Mesenchymal stem cell (in vitro differentiated cells and primary cell): ENCODE measurements at regions not wholly inside any gene's neighbourhood (a gene's known extent, or its start where the extent isn't known, plus 50 kb on each side); places are given as distances from the start of the nearest gene placed in this dataset.
A peak's percentile ranks its signal among the peaks of the same experiment; 100 is the strongest.

Source experiments
- DNase-seq: peaks from one replicate; pipeline ENCODE4 v3.0.0-alpha.2; 2013
- H2AFZ ChIP-seq: one replicate; pipeline ENCODE4 v1.6.1; 2013; ENCODE audit warnings: low read depth, mild to moderate bottlenecking, control low read depth, inconsistent platforms, low read length, moderate library complexity
- H2AK5ac ChIP-seq: 2 replicates; pipeline ENCODE4 v1.6.1; 2013; ENCODE audit warnings: low read length, moderate library complexity, mild to moderate bottlenecking, inconsistent platforms; ENCODE audit not compliant: severe bottlenecking
- H2BK120ac ChIP-seq: one replicate; pipeline ENCODE4 v1.6.1; 2013; ENCODE audit warnings: low read depth, mild to moderate bottlenecking, inconsistent platforms, low read length, moderate library complexity
- H2BK12ac ChIP-seq, 2 experiments: one replicate each; pipeline ENCODE4 v1.6.1; 2013; ENCODE audit warnings: inconsistent platforms in 2 of 2, low read length in 2 of 2, mild to moderate bottlenecking in 2 of 2, moderate library complexity in 2 of 2, control low read depth in 1 of 2
- H2BK15ac ChIP-seq: one replicate; pipeline ENCODE4 v1.6.1; 2013; ENCODE audit warnings: mild to moderate bottlenecking, low read depth, inconsistent platforms; ENCODE audit not compliant: poor library complexity, severe bottlenecking
- H2BK5ac ChIP-seq: 2 replicates; pipeline ENCODE4 v1.6.1; 2013; ENCODE audit warnings: low read depth, mild to moderate bottlenecking, low read length, control low read depth, inconsistent platforms; ENCODE audit not compliant: poor library complexity, severe bottlenecking
- H3K14ac ChIP-seq, 2 experiments: one replicate each; pipeline ENCODE4 v1.6.1; 2013; ENCODE audit warnings: inconsistent platforms in 2 of 2, low read length in 2 of 2, control low read depth in 1 of 2, mild to moderate bottlenecking in 1 of 2, moderate library complexity in 1 of 2
- H3K18ac ChIP-seq, 2 experiments: one replicate each; pipeline ENCODE4 v1.6.1; 2013; ENCODE audit warnings: inconsistent platforms in 2 of 2, low read length in 2 of 2, control low read depth in 1 of 2, low read depth in 1 of 2, mild to moderate bottlenecking in 1 of 2
- H3K23ac ChIP-seq, 2 experiments: one replicate each; pipeline ENCODE4 v1.6.1; 2013; ENCODE audit warnings: inconsistent platforms in 2 of 2, low read length in 2 of 2, mild to moderate bottlenecking in 2 of 2, moderate library complexity in 2 of 2, control low read depth in 1 of 2
- H3K27ac ChIP-seq: 2 replicates; pipeline ENCODE4 v1.5.1; 2013; ENCODE audit warnings: mild to moderate bottlenecking, moderate library complexity, low read length, control low read depth, inconsistent platforms; ENCODE audit not compliant: poor library complexity, severe bottlenecking
- H3K27me3 ChIP-seq, 2 experiments: 2 replicates each; pipeline versions ENCODE4 v1.6.1 to v1.7.0; 2013; ENCODE audit warnings: low read length in 2 of 2, mild to moderate bottlenecking in 2 of 2, moderate library complexity in 2 of 2, control low read depth in 1 of 2, inconsistent platforms in 1 of 2; ENCODE audit not compliant: control insufficient read depth in 1 of 2, insufficient read depth in 1 of 2
- H3K36me3 ChIP-seq, 2 experiments: 2 replicates each; pipeline versions ENCODE4 v1.6.1 to v1.7.0; 2013; ENCODE audit warnings: low read length in 2 of 2, control low read depth in 1 of 2, inconsistent platforms in 1 of 2, low read depth in 1 of 2, mild to moderate bottlenecking in 1 of 2; ENCODE audit not compliant: insufficient read depth in 2 of 2, control insufficient read depth in 1 of 2
- H3K4ac ChIP-seq, 2 experiments: one replicate each; pipeline ENCODE4 v1.6.1; 2013; ENCODE audit warnings: inconsistent platforms in 2 of 2, low read length in 2 of 2, mild to moderate bottlenecking in 2 of 2, moderate library complexity in 2 of 2, control low read depth in 1 of 2, low read depth in 1 of 2
- H3K4me1 ChIP-seq: 2 replicates; pipeline ENCODE4 v1.6.1; 2013; ENCODE audit warnings: low read depth, low read length, control low read depth; ENCODE audit not compliant: control insufficient read depth, insufficient read depth
- H3K4me2 ChIP-seq: 2 replicates; pipeline ENCODE4 v1.6.1; 2013; ENCODE audit warnings: low read length, mild to moderate bottlenecking, inconsistent platforms; ENCODE audit not compliant: poor library complexity, severe bottlenecking
- H3K4me3 ChIP-seq, 2 experiments: 2 replicates each; pipeline versions ENCODE4 v1.5.1 to v1.7.0; 2013; ENCODE audit warnings: low read length in 2 of 2, mild to moderate bottlenecking in 2 of 2, control low read depth in 1 of 2, low read depth in 1 of 2; ENCODE audit not compliant: insufficient read depth in 1 of 2
- H3K79me1 ChIP-seq: replicated peaks from 2 replicates; pipeline ENCODE4 v1.6.1; 2013; ENCODE audit warnings: mild to moderate bottlenecking, control low read depth, low read length, inconsistent platforms; ENCODE audit not compliant: poor library complexity, severe bottlenecking
- H3K9ac ChIP-seq: 2 replicates; pipeline ENCODE4 v1.7.0; 2013; ENCODE audit warnings: mild to moderate bottlenecking, low read length, moderate library complexity
- H3K9me3 ChIP-seq: 2 replicates; pipeline ENCODE4 v1.7.0; 2013; ENCODE audit warnings: mild to moderate bottlenecking, low read length; ENCODE audit not compliant: control insufficient read depth
- H4K8ac ChIP-seq: one replicate; pipeline ENCODE4 v1.6.1; 2013; ENCODE audit warnings: inconsistent platforms, mild to moderate bottlenecking, low read length, moderate library complexity
- H4K91ac ChIP-seq: one replicate; pipeline ENCODE4 v1.6.1; 2013; ENCODE audit warnings: mild to moderate bottlenecking, low read length, inconsistent platforms
- WGBS: methylation state at CpG from one replicate; pipeline ENCODE4 v1.1.7; 2013; ENCODE audit warnings: mixed read lengths; 5-methylcytosine and 5-hydroxymethylcytosine counted together

GRCh38 chr2:235191486-235191885 is 239.7 kb downstream of the SH3BP4 start:
- Histone ChIP-seq H3K4me2 (no peak overlapping the region), H3K4ac (no peak overlapping the region), H3K27me3 (peaks cover 26 to 42% of the 10 kb centered on the region in 2 experiments), H3K9ac (peak overlapping the region; percentile 59), H3K14ac (no peak overlapping the region), H3K79me1 (no peaks in the 10 kb centered on the region), H4K91ac (no peak overlapping the region), H2BK5ac (no peak overlapping the region), H2BK12ac (no peak overlapping the region), H4K8ac (no peak overlapping the region), H3K18ac (no peak overlapping the region), H3K4me3 (peak overlapping the region in 1 of 2 experiments; percentile 74), H2AK5ac (no peak overlapping the region), H2AFZ (no peak overlapping the region), H3K23ac (no peak overlapping the region), H2BK120ac (no peak overlapping the region), H3K27ac (no peak overlapping the region), H3K9me3 (peaks cover 4% of the 10 kb centered on the region), H3K4me1 (no peaks in the 10 kb centered on the region), H3K36me3 (no peaks in the 10 kb centered on the region), H2BK15ac (no peak overlapping the region)
- DNase-seq = no peak
- WGBS = 91% methylated on average over 14 of the region's 15 CpGs

GRCh38 chr2:235191978-235192377 is 240.2 kb downstream of the SH3BP4 start:
- 94% methylated on average over 15 of the region's 15 CpGs for WGBS
- no peak overlapping the region for H2BK12ac ChIP-seq
- no peaks in the 10 kb centered on the region for H3K36me3 ChIP-seq
- H3K4me1 ChIP-seq = no peaks in the 10 kb centered on the region
- no peak overlapping the region for H3K14ac ChIP-seq
- H3K9me3 ChIP-seq = peaks cover 4% of the 10 kb centered on the region
- H2AK5ac ChIP-seq = no peak overlapping the region
- peak overlapping the region in 1 of 2 experiments; percentile 74 for H3K4me3 ChIP-seq
- H2AFZ ChIP-seq = no peak overlapping the region
- H2BK5ac ChIP-seq = no peak overlapping the region
- H3K27me3 ChIP-seq = peaks cover 26 to 42% of the 10 kb centered on the region in 2 experiments
- no peak overlapping the region for H3K27ac ChIP-seq
- no peak overlapping the region for H2BK120ac ChIP-seq
- H3K4ac ChIP-seq = no peak overlapping the region
- no peak overlapping the region for H3K18ac ChIP-seq
- no peak overlapping the region for H3K4me2 ChIP-seq
- no peak overlapping the region for H4K8ac ChIP-seq
- H3K9ac ChIP-seq = peak overlapping the region; percentile 59
- H4K91ac ChIP-seq = no peak overlapping the region
- DNase-seq = no peak
- no peak overlapping the region for H3K23ac ChIP-seq
- H3K79me1 ChIP-seq = no peaks in the 10 kb centered on the region
- no peak overlapping the region for H2BK15ac ChIP-seq

GRCh38 chr2:235194351-235194750 is 242.5 kb downstream of the SH3BP4 start:
- no peak overlapping the region for H2BK120ac ChIP-seq
- 82% methylated on average over 2 of the region's 2 CpGs for WGBS
- H3K9me3 ChIP-seq = no peaks in the 10 kb centered on the region
- H3K4me1 ChIP-seq = no peaks in the 10 kb centered on the region
- no peak overlapping the region for H2BK15ac ChIP-seq
- H3K79me1 ChIP-seq = no peaks in the 10 kb centered on the region
- H2AFZ ChIP-seq = no peak overlapping the region
- H3K14ac ChIP-seq = no peak overlapping the region
- H3K36me3 ChIP-seq = no peaks in the 10 kb centered on the region
- H2AK5ac ChIP-seq = no peak overlapping the region
- H2BK12ac ChIP-seq = no peak overlapping the region
- H3K18ac ChIP-seq = no peak overlapping the region
- no peak for DNase-seq
- H4K91ac ChIP-seq = no peak overlapping the region
- H3K9ac ChIP-seq = no peak overlapping the region
- peaks cover 19 to 46% of the 10 kb centered on the region in 2 experiments for H3K27me3 ChIP-seq
- H2BK5ac ChIP-seq = no peak overlapping the region
- H4K8ac ChIP-seq = no peak overlapping the region
- no peak overlapping the region for H3K4me2 ChIP-seq
- H3K4ac ChIP-seq = no peak overlapping the region
- H3K27ac ChIP-seq = no peak overlapping the region
- no peak overlapping the region for H3K23ac ChIP-seq
- H3K4me3 ChIP-seq = no peak overlapping the region

GRCh38 chr2:235194836-235195235 is 243.0 kb downstream of the SH3BP4 start:
- no peak overlapping the region for H4K91ac ChIP-seq
- no peak overlapping the region for H2BK5ac ChIP-seq
- no peaks in the 10 kb centered on the region for H3K4me1 ChIP-seq
- H3K27me3 ChIP-seq = peaks cover 19 to 41% of the 10 kb centered on the region in 2 experiments
- no peak overlapping the region for H3K23ac ChIP-seq
- H3K4me2 ChIP-seq = no peak overlapping the region
- H2AFZ ChIP-seq = no peak overlapping the region
- no peak overlapping the region for H3K4ac ChIP-seq
- H2BK12ac ChIP-seq = no peak overlapping the region
- H3K4me3 ChIP-seq = no peak overlapping the region
- H3K36me3 ChIP-seq = no peaks in the 10 kb centered on the region
- no peak overlapping the region for H2BK15ac ChIP-seq
- no peak overlapping the region for H3K27ac ChIP-seq
- H3K9ac ChIP-seq = no peak overlapping the region
- no peak for DNase-seq
- no peaks in the 10 kb centered on the region for H3K9me3 ChIP-seq
- no peak overlapping the region for H4K8ac ChIP-seq
- no peak overlapping the region for H3K14ac ChIP-seq
- H2AK5ac ChIP-seq = no peak overlapping the region
- H3K79me1 ChIP-seq = no peaks in the 10 kb centered on the region
- no peak overlapping the region for H3K18ac ChIP-seq
- 83% methylated on average over 3 of the region's 3 CpGs for WGBS
- H2BK120ac ChIP-seq = no peak overlapping the region
